HG03097 (cell line): ENCODE measurements at regions not wholly inside any gene's neighbourhood (a gene's known extent, or its start where the extent isn't known, plus 50 kb on each side); places are given as distances from the start of the nearest gene placed in this dataset.
"Not testable (repeated sequence)": the region's sequence is repeated elsewhere in the genome, so short reads cannot be mapped to it uniquely, and the experiment has no call there.

Experiments used
- ATAC-seq: cut with Tn5 transposase; IDR thresholded peaks from one replicate; pipeline ENCODE4 v1.9.1; 2021; ENCODE audit not compliant: unreplicated experiment, low FRiP score

GRCh38 chr11:109480251-109480650 lies 58.3 kb downstream of the C11orf87 start:
- ATAC-seq, result no peak

GRCh38 chr11:109486129-109486528 lies 64.1 kb downstream of the C11orf87 start:
- no peak for ATAC-seq

- no peak for ATAC-seq
Observed at GRCh38 chr11:109490953-109491635, 69.1 kb downstream of the C11orf87 start.

GRCh38 chr11:109506115-109506514 lies 84.1 kb downstream of the C11orf87 start:
- ATAC-seq, result no peak

GRCh38 chr11:109507331-109507730 lies 85.3 kb downstream of the C11orf87 start:
- no peak for ATAC-seq

- no peak for ATAC-seq
Observed at GRCh38 chr11:109507836-109508561, 86.0 kb downstream of the C11orf87 start.

GRCh38 chr11:109508943-109509342 lies 87.0 kb downstream of the C11orf87 start:
- no peak for ATAC-seq

- ATAC-seq, result no peak
Observed at GRCh38 chr11:109510316-109510715, 88.3 kb downstream of the C11orf87 start.

GRCh38 chr11:109511598-109511997 lies 89.6 kb downstream of the C11orf87 start:
- no peak for ATAC-seq

GRCh38 chr11:109512249-109512648 lies 90.3 kb downstream of the C11orf87 start:
- ATAC-seq, result no peak

GRCh38 chr11:109512680-109513079 lies 90.7 kb downstream of the C11orf87 start:
- no peak for ATAC-seq

- no peak for ATAC-seq
Observed at GRCh38 chr11:109514313-109515018, 92.5 kb downstream of the C11orf87 start.

- ATAC-seq, result no peak
Observed at GRCh38 chr11:109519253-109519652, 97.3 kb downstream of the C11orf87 start.

- ATAC-seq, result no peak
Observed at GRCh38 chr11:109521571-109522086, 99.6 kb downstream of the C11orf87 start.

GRCh38 chr11:109522116-109522755 lies 100.2 kb downstream of the C11orf87 start:
- no peak for ATAC-seq

- not testable (repeated sequence) for ATAC-seq
Observed at GRCh38 chr11:109525636-109526035, 103.6 kb downstream of the C11orf87 start.

- ATAC-seq, result no peak
Observed at GRCh38 chr11:109526061-109526460, 104.1 kb downstream of the C11orf87 start.

GRCh38 chr11:109526931-109527330 lies 104.9 kb downstream of the C11orf87 start:
- no peak for ATAC-seq

- no peak for ATAC-seq
Observed at GRCh38 chr11:109527496-109527895, 105.5 kb downstream of the C11orf87 start.

GRCh38 chr11:109547356-109548027 lies 125.5 kb downstream of the C11orf87 start:
- ATAC-seq, result no peak
